ENCODE measurements at regions not wholly inside any gene's neighbourhood (a gene's known extent, or its start where the extent isn't known, plus 50 kb on each side); places are given as distances from the start of the nearest gene placed in this dataset.

GRCh38 chr6:146898888-146899227 is 300.1 kb downstream of the ADGB start:
- H3K4me1 ChIP-seq (ENCODE audit: control insufficient read depth in 4 of 4, insufficient read depth in 4 of 4, low read length in 3 of 4): no peaks in the 10 kb centered on the region
- no peak overlapping the region for H3K4me3 ChIP-seq (ENCODE audit: low read depth in 1 of 3, low read length in 3 of 3)
- WGBS: 86% methylated on average over 3 of the region's 3 CpGs
- H3K36me3 ChIP-seq (ENCODE audit: control insufficient read depth in 4 of 4, insufficient read depth in 3 of 4, low read depth in 1 of 4, low read length in 3 of 4): no peaks in the 10 kb centered on the region
- H3K27ac ChIP-seq (ENCODE audit: low read depth in 1 of 2, low read length in 2 of 2): no peak overlapping the region
- no peak overlapping the region for H3K9ac ChIP-seq (ENCODE audit: low read depth in 1 of 2, low read length in 2 of 2)
- H3K27me3 ChIP-seq (ENCODE audit: control insufficient read depth in 4 of 4, insufficient read depth in 4 of 4, low read length in 3 of 4): no peaks in the 10 kb centered on the region
- DNase-seq (ENCODE audit: low spot score): no peak
- H3K9me3 ChIP-seq (ENCODE audit: control insufficient read depth in 4 of 4, low read length in 3 of 4): no peaks in the 10 kb centered on the region
- TF ChIP-seq REST (IDR thresholded peaks at IDR 0.05): no peak
- no peak for TF ChIP-seq RXRA (IDR thresholded peaks at IDR 0.05)
- TF ChIP-seq, protein P1, sequence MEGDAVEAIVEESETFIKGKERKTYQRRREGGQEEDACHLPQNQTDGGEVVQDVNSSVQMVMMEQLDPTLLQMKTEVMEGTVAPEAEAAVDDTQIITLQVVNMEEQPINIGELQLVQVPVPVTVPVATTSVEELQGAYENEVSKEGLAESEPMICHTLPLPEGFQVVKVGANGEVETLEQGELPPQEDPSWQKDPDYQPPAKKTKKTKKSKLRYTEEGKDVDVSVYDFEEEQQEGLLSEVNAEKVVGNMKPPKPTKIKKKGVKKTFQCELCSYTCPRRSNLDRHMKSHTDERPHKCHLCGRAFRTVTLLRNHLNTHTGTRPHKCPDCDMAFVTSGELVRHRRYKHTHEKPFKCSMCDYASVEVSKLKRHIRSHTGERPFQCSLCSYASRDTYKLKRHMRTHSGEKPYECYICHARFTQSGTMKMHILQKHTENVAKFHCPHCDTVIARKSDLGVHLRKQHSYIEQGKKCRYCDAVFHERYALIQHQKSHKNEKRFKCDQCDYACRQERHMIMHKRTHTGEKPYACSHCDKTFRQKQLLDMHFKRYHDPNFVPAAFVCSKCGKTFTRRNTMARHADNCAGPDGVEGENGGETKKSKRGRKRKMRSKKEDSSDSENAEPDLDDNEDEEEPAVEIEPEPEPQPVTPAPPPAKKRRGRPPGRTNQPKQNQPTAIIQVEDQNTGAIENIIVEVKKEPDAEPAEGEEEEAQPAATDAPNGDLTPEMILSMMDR (IDR thresholded peaks at IDR 0.05; ENCODE audit: low read depth, low read length, missing input control): no peak
- no peak for TF ChIP-seq EGR1 (IDR thresholded peaks at IDR 0.05; ENCODE audit: low read depth in 2 of 2)
- no peak for TF ChIP-seq HNF4A (conservative IDR thresholded peaks at IDR 0.05)
- no peak for TF ChIP-seq JUND (IDR thresholded peaks at IDR 0.05)
- TF ChIP-seq TAF1 (conservative IDR thresholded peaks at IDR 0.05): no peak
- no peak for TF ChIP-seq FOXA1 (IDR thresholded peaks at IDR 0.05)
- no peak for TF ChIP-seq GABPA (IDR thresholded peaks at IDR 0.05 in 1 of 2, conservative IDR thresholded peaks at IDR 0.05 in 1 of 2)
- TF ChIP-seq SP1 (IDR thresholded peaks at IDR 0.05): no peak
- TF ChIP-seq, protein P2, sequence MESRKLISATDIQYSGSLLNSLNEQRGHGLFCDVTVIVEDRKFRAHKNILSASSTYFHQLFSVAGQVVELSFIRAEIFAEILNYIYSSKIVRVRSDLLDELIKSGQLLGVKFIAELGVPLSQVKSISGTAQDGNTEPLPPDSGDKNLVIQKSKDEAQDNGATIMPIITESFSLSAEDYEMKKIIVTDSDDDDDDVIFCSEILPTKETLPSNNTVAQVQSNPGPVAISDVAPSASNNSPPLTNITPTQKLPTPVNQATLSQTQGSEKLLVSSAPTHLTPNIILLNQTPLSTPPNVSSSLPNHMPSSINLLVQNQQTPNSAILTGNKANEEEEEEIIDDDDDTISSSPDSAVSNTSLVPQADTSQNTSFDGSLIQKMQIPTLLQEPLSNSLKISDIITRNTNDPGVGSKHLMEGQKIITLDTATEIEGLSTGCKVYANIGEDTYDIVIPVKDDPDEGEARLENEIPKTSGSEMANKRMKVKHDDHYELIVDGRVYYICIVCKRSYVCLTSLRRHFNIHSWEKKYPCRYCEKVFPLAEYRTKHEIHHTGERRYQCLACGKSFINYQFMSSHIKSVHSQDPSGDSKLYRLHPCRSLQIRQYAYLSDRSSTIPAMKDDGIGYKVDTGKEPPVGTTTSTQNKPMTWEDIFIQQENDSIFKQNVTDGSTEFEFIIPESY (IDR thresholded peaks at IDR 0.05): no peak
- TF ChIP-seq, protein P3, sequence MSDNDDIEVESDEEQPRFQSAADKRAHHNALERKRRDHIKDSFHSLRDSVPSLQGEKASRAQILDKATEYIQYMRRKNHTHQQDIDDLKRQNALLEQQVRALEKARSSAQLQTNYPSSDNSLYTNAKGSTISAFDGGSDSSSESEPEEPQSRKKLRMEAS (IDR thresholded peaks at IDR 0.05): no peak
- no peak for TF ChIP-seq ATF3 (IDR thresholded peaks at IDR 0.05)
- TF ChIP-seq FOXA2 (IDR thresholded peaks at IDR 0.05): no peak
- TF ChIP-seq YY1 (IDR thresholded peaks at IDR 0.05): no peak
- TF ChIP-seq RAD21 (IDR thresholded peaks at IDR 0.05): no peak
